Lower leg skin (tissue), 4 donors: ENCODE measurements at regions not wholly inside any gene's neighbourhood (a gene's known extent, or its start where the extent isn't known, plus 50 kb on each side); places are given as distances from the start of the nearest gene placed in this dataset.

Source experiments
- DNase-seq, 2 donors: peaks; one replicate each; pipeline ENCODE4 v3.0.0-alpha.2; 2019; ENCODE audit warnings: low spot score in 2 of 2
- H3K4me3 ChIP-seq: fragments of 200-600 bp; sonication (generic); 2 replicates; pipeline ENCODE4 v1.5.1; 2017; ENCODE audit warnings: mild to moderate bottlenecking, low read depth; ENCODE audit not compliant: poor library complexity, severe bottlenecking
- POLR2A ChIP-seq, 2 donors: fragments of 450-650 bp; IDR thresholded peaks; one replicate each; pipeline ENCODE4 v1.6.1; 2016 to 2017; ENCODE audit warnings: antibody characterized with exemption in 2 of 2, mild to moderate bottlenecking in 1 of 2, moderate library complexity in 1 of 2
- WGBS, 2 donors: methylation state at CpG; one replicate each; pipeline ENCODE4 v1.1.5; 2018; 5-methylcytosine and 5-hydroxymethylcytosine counted together
- intact Hi-C: fragments of 100-400 bp; cut with DNase I; formaldehyde crosslinking; loops from one replicate; pipeline ENCODE4 v1.15.0; 2023; ENCODE audit warnings: low total_unique reads
- TF ChIP-seq, protein P1 (sequence below), 3 donors: fragments of 450-650 bp; IDR thresholded peaks; one replicate each; pipeline ENCODE4 v1.5.1; 2016; ENCODE audit warnings: antibody characterized with exemption in 3 of 3, mild to moderate bottlenecking in 3 of 3, moderate library complexity in 2 of 3

DNA sequence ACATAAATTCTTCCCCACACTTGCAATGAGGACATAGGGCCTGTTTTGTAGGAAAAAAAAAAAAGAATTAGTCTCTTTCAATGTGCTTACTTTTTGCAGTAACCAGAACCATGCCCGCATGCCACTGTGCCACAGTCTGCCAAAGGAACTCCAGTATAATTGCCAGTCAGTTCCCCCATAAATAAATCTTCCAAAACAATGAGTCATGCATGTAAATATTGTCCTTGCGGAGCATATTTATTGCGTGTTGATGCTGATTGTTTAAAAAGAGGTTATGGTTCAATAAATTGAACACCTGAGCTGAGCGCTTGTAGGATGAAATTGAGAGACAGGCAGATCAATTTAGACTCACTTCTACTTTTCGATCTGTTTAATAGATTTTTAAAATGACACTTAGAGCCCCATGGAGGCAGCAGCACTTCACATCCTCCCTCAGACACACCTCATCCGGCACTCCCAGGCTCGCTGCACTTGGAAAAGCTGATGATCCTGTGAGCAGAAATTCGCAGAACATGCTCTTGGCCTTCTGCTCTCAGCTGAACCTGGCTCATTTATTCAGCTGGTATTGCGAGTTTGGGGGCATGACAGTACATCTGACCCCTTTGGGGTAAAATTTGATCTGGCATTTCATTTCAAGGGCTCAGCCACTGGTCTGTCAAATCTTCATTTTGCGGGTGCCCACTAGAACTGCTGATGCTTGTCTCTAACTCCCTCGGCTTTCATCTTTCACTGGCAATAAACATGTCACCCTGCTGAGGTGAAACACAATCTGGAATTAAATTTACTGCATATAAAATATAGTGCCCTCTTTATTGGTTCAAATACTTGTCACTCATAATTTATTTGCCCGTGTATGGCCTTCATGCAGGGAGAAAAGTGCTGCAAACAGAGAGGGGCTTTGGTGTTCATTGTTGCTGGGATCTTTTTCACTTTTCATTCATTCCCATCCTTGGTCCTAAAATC lies 371.1 kb upstream of the POU3F2 start:
- no peak overlapping the region for H3K4me3 ChIP-seq
- DNase-seq, result no peak
- TF ChIP-seq POLR2A (IDR thresholded peaks at IDR 0.05), result no peak
- TF ChIP-seq, protein P1, sequence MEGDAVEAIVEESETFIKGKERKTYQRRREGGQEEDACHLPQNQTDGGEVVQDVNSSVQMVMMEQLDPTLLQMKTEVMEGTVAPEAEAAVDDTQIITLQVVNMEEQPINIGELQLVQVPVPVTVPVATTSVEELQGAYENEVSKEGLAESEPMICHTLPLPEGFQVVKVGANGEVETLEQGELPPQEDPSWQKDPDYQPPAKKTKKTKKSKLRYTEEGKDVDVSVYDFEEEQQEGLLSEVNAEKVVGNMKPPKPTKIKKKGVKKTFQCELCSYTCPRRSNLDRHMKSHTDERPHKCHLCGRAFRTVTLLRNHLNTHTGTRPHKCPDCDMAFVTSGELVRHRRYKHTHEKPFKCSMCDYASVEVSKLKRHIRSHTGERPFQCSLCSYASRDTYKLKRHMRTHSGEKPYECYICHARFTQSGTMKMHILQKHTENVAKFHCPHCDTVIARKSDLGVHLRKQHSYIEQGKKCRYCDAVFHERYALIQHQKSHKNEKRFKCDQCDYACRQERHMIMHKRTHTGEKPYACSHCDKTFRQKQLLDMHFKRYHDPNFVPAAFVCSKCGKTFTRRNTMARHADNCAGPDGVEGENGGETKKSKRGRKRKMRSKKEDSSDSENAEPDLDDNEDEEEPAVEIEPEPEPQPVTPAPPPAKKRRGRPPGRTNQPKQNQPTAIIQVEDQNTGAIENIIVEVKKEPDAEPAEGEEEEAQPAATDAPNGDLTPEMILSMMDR (IDR thresholded peaks at IDR 0.05), result no peak
- intact Hi-C loops, result no loop called here
- whole genome bisulfite sequencing, 2 donors, result 70 to 74% methylated on average over 12 of the region's 12 CpGs

DNA sequence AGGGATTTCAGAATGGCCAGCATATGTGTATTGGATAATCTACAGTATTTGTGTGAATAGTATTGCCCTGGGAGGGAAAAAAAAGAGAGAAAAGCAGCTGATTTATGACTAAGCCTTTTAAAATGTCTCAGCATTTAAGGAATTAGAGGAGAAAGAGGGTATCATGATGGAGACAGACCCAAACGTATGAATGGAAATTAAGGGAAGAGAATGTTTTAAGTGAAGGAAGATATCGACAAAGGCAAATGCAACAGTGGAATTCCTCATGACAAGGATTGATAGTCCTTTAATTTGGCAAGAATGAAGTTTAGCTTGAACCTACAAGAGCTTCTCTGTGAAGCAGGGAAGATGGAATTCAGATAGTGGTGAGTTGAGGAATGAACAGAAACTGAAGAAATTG lies 367.3 kb upstream of the POU3F2 start:
- no peak overlapping the region for H3K4me3 ChIP-seq
- 57 to 68% methylated on average over 2 of the region's 2 CpGs for WGBS, 2 donors
- intact Hi-C loops, result no loop called here
- no peak for DNase-seq
- TF ChIP-seq, protein P1 (IDR thresholded peaks at IDR 0.05), result no peak
- TF ChIP-seq POLR2A (IDR thresholded peaks at IDR 0.05), result no peak

DNA sequence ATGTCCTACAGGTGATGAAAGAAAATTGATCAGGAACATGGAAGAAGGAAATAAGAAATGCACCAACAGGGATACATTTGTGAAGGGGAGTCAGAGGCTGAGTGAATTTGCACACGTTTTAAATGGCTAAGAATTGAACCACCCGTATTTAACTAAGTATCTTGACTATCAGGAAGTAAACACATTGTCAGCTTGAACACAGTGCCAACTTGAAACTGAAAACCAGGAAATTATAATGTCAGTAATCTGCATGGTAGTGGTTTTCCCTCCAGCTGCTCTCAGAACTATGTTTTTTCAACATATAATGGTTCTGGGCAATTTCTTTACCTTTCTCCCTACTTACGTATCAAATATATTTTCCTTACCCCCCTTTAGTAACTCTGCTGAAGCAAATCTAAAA lies 366.5 kb upstream of the POU3F2 start:
- no peak overlapping the region for H3K4me3 ChIP-seq
- DNase-seq, result no peak
- 20 to 44% methylated on average over 3 of the region's 3 CpGs for WGBS, 2 donors
- intact Hi-C loops, result no loop called here
- no peak for TF ChIP-seq POLR2A (IDR thresholded peaks at IDR 0.05)
- TF ChIP-seq, protein P1 (IDR thresholded peaks at IDR 0.05), result no peak

DNA sequence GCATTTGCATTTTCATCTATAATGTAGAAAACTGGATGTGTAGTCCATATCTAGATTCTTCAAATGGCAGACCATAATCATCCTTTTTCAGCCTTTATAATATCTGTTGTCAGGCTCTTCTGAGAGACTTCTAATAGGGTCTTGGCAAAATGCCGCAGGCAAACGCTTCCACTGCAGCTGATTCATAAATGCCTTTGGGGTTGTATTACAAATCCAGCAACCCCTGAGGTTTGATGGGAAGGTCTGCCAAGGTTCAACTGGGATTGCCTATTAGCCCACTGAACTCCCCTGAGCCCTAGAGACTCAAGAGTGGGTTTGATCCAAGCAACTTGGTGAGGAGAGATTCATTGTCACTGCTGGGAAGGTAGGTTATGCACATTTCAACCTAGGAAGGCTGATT lies 365.2 kb upstream of the POU3F2 start:
- intact Hi-C loops, result no loop called here
- WGBS, 2 donors, result 74 to 91% methylated on average over 2 of the region's 2 CpGs
- TF ChIP-seq, protein P1 (IDR thresholded peaks at IDR 0.05), result no peak
- no peak for TF ChIP-seq POLR2A (IDR thresholded peaks at IDR 0.05)

DNA sequence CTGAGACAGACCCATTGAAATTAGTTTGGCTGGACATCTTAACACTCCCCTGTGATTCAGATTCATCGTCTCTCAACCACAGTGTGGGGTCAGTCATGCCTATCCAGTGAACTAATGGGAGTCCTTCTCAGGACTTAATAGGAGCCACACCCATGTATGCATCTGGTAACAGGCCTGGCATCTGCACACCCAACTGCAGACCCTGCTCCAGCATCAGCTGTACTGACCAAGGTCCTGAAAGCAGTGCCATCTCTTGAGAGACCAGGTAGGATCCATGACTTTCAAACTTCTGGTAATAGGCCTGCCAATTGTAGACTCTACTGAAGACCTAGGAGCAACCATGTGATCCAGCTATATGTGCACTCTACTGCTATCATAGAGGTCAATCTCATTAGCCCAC lies 363.6 kb upstream of the POU3F2 start:
- DNase-seq, result no peak
- no peak for TF ChIP-seq POLR2A (IDR thresholded peaks at IDR 0.05)
- TF ChIP-seq, protein P1 (IDR thresholded peaks at IDR 0.05), result no peak
- intact Hi-C loops, result no loop called here
- 93 to 96% methylated on average over 1 of the region's 1 CpG for WGBS, 2 donors
- no peak overlapping the region for H3K4me3 ChIP-seq

More for the DNA sequence above, 365.2 kb upstream of the POU3F2 start:
- no peak for DNase-seq
- no peak overlapping the region for H3K4me3 ChIP-seq
